DMS 273 treated with DMSO at 0.1 percent for 48 hours (cell line): ENCODE measurements at regions not wholly inside any gene's neighbourhood (a gene's known extent, or its start where the extent isn't known, plus 50 kb on each side); places are given as distances from the start of the nearest gene placed in this dataset.

Experiments
- DNase-seq: peaks from one replicate; lab custom pipeline; 2025; lab: John Stamatoyannopoulos, UW

- no peak for DNase-seq
Measured at GRCh38 chr4:38598489-38598888, 65.5 kb upstream of the KLF3 start.

GRCh38 chr4:38600575-38600974 is 63.4 kb upstream of the KLF3 start:
- no peak for DNase-seq

DNA sequence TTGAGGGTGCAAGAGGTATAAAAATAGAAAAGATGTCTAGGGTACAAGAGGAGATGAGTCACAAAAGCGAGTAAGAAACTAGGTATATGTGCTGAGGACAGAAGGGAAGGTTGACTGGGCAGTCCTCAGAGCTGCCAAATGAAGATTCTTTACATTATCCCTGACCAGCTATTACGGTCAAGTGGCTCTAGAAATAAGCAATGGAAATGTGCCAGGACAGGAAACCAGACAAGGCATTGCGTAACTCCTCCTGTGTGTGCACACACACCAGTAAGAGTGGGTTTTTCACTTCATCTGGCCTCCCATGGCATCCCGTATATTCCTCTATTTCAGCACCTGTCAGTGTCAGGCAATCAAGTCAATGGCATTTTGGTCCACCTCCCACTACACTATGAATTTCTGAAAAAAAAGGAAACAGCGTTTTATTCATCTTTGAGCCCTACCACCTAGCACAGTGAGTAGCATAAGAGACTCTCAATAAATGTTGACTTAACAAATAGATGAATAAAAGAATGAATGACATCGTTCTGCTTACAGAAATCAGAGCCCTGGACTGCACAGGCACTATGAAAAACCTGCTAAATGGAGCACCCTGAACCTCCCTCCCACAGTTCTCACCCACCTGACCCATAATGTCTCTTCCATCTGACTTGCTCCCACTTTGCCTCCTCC is 62.6 kb upstream of the KLF3 start:
- no peak for DNase-seq

- no peak for DNase-seq
Measured at GRCh38 chr4:38601916-38602291, 62.1 kb upstream of the KLF3 start.

DNA sequence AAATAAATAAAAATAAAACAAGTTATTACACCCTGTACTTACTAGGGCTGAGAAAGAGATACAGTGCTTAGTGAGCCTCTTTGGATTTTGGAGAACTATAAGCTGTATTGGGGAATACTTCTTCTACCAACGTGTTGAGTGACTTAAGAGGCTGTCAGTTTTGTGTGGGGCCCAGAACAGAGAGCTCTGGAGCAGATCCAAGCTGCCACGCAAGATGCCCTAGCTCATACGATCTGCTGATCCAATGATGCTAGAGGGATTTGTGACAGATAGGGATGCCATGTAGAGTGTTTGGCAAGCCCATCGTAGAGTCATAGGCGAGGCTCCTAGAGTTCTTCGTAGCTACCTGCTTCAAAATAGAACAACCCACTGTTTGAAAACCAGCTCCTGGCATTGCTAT is 60.3 kb upstream of the KLF3 start:
- DNase-seq = no peak

- DNase-seq = no peak
Measured at GRCh38 chr4:38605181-38605752, 58.7 kb upstream of the KLF3 start.

DNA sequence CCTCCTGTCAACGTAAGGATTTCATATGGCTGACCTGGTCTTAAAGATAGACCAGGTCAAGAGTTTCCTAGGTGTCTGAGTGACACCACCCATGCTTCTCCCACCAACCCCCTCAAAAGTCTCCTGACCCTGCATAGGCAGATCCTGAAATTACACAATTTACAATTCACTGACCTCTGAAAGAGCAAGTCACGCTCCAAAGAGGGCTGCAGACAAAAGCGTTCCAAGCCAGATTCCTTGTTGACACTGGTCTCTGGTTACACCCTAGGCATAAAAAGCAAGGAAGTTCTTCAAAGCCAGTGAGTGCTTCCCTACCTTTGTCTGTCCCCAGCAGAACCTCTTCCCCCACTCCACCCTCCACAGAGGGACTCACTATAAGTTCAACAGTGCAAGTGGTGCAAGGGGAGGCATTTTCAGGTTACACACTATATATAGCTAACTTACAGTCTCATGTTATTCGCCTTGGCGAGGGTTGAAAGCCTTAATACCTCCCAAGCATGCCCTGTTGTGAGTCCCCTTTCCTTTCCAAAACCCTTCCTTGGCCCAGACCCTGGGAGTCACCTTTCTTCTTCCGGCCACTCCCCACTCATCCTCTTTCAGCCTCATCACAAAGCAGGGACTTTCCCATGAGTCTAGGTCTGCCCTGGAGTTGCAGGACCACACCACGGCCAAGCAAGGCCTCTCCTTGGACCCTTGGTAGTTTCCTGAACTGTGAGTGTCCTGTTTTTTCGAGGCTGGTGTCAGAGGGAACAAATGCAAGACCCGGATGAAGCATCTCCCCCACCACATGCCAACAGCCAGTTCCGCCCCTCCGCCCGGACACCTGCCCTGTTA is 58.0 kb upstream of the KLF3 start:
- no peak for DNase-seq

- DNase-seq = no peak
Measured at GRCh38 chr4:38606587-38606905, 57.5 kb upstream of the KLF3 start.

- DNase-seq = no peak
Measured at GRCh38 chr4:38609614-38610013, 54.4 kb upstream of the KLF3 start.

DNA sequence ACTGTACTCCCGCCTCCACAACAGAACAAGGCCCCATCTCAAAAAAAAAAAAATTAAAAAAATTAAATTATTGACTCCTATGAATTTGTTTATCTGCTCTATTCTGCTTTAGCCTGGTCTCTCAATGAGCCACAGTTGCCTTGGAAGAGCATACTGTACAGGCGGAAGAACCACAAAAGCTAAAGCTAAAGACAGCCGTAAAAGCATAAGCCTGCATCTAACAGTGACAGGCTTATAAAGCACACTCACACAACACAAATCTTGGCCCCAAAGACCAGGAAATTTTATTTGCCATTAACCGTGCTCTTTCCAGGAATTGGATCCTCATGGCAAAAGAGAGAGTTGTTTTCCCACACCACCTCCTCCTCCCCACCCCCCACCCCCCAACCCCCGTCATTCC is 53.5 kb upstream of the KLF3 start:
- DNase-seq = no peak

GRCh38 chr4:38610966-38611431 is 53.0 kb upstream of the KLF3 start:
- no peak for DNase-seq

DNA sequence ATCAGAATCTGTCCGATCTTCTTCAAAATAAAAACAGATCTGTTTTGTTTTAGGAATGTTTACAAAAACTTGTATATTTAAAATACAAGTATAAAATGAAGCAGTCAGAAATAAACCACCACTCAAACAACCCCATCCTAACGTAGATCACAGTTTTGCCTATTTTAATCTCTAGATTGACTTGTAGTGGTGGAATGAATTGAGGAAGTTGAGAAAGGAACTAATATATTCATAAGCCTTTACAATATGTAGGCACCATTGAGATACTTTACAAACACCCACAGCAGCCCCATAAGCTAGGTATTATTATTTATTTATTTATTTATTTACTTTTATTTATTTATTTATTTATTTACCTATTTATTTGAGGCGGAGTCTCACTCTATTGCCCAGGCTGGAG is 52.3 kb upstream of the KLF3 start:
- no peak for DNase-seq

- no peak for DNase-seq
Measured at GRCh38 chr4:38612646-38613414, 51.2 kb upstream of the KLF3 start.
